Central memory CD8-positive, alpha-beta T cell (primary cell): ENCODE measurements at regions not wholly inside any gene's neighbourhood (a gene's known extent, or its start where the extent isn't known, plus 50 kb on each side); places are given as distances from the start of the nearest gene placed in this dataset.

ENCODE experiments used
- ATAC-seq: fragments of 150-1000 bp; cut with Tn5 transposase; replicated peaks from 2 replicates; pipeline ENCODE4 v1.10.0; 2022; ENCODE audit warnings: mild to moderate bottlenecking, moderate FRiP score, moderate number of reproducible peaks; ENCODE audit not compliant: poor library complexity, severe bottlenecking; ENCODE audit errors: extremely low read depth
- DNase-seq, 2 donors: peaks; one replicate each; pipeline ENCODE4 v3.0.0; 2021; ENCODE audit warnings: low spot score in 2 of 2
- H3K27ac Mint-ChIP-seq: one replicate; pipeline ENCODE4 v1.8.0; 2022; ENCODE audit warnings: low read depth, mild to moderate bottlenecking, moderate library complexity, mixed read lengths
- H3K27me3 Mint-ChIP-seq: one replicate; pipeline ENCODE4 v1.8.0; 2022; ENCODE audit warnings: mixed read lengths
- H3K36me3 Mint-ChIP-seq: one replicate; pipeline ENCODE4 v1.8.0; 2022; ENCODE audit warnings: mild to moderate bottlenecking, moderate library complexity, mixed read lengths; ENCODE audit not compliant: insufficient read depth
- H3K4me1 Mint-ChIP-seq: one replicate; pipeline ENCODE4 v1.8.0; 2022; ENCODE audit warnings: mixed read lengths
- H3K4me3 Mint-ChIP-seq: one replicate; pipeline ENCODE4 v1.8.0; 2022; ENCODE audit warnings: mild to moderate bottlenecking, moderate library complexity, mixed read lengths
- H3K9me3 Mint-ChIP-seq: one replicate; pipeline ENCODE4 v1.8.0; 2022; ENCODE audit warnings: mixed read lengths

DNA sequence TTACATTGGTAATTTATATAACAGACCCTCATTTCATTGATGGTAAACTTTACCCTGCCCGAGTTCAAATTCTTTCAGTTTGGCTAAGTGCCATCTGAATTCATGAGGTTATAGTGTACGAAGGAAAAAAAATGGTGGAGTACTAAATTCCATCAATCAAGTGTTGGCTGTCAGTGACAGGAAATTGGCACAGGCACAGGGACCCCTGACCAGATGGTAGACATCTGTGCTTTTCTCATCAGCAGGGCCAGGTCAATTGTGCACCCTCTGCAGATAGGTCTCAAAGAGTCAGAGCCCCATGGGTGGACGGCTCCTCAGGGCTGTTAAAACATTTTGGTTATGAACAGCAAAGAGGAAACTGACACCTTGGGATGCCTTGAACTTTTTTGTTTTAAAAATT lies 439.2 kb downstream of the SETBP1 start:
- Mint-ChIP-seq H3K27me3 (peaks cover 56% of the 10 kb centered on the region), H3K4me3 (no peak overlapping the region), H3K36me3 (no peaks in the 10 kb centered on the region), H3K4me1 (no peaks in the 10 kb centered on the region), H3K9me3 (no peaks in the 10 kb centered on the region), H3K27ac (no peak overlapping the region)
- DNase-seq (no peak), ATAC-seq (no peak)

GRCh38 chr18:45121146-45121545 lies 440.5 kb downstream of the SETBP1 start:
- no peak overlapping the region for H3K27ac Mint-ChIP-seq
- peaks cover 44% of the 10 kb centered on the region for H3K27me3 Mint-ChIP-seq
- no peak overlapping the region for H3K4me3 Mint-ChIP-seq
- no peaks in the 10 kb centered on the region for H3K9me3 Mint-ChIP-seq
- ATAC-seq (no peak), DNase-seq (no peak)
- no peaks in the 10 kb centered on the region for H3K4me1 Mint-ChIP-seq
- H3K36me3 Mint-ChIP-seq = no peaks in the 10 kb centered on the region

- no peak for DNase-seq
- Mint-ChIP-seq H3K4me1 (no peaks in the 10 kb centered on the region), H3K9me3 (no peaks in the 10 kb centered on the region), H3K27me3 (peaks cover 48% of the 10 kb centered on the region), H3K27ac (no peak overlapping the region), H3K4me3 (no peak overlapping the region), H3K36me3 (no peaks in the 10 kb centered on the region)
- no peak for ATAC-seq
These were observed 441.8 kb downstream of the SETBP1 start for GRCh38 chr18:45122506-45122905.

DNA sequence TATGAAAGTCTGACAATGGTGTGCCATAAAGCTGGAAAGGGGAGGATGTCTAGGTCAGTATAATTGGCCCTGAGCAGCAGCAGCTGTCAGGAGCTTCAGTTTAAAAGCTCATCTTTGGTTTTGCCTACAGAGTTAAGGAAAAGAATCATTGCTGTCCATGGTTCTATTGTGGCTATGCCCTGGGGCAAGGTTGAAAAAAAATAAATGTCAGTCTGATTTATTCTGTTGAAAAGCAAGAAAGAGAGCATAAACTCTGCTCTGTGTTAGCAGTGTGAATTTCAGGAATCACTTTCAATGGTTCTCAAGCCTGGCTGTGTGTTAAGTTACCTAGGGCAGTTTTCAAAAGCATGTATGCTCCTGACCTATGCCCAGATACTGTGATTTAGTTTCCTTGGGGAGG lies 446.7 kb downstream of the SETBP1 start:
- no peak for DNase-seq
- no peaks in the 10 kb centered on the region for H3K36me3 Mint-ChIP-seq
- H3K4me3 Mint-ChIP-seq = no peak overlapping the region
- no peak for ATAC-seq
- no peaks in the 10 kb centered on the region for H3K4me1 Mint-ChIP-seq
- H3K9me3 Mint-ChIP-seq = no peaks in the 10 kb centered on the region
- H3K27me3 Mint-ChIP-seq = peaks cover 44% of the 10 kb centered on the region
- H3K27ac Mint-ChIP-seq = no peak overlapping the region

DNA sequence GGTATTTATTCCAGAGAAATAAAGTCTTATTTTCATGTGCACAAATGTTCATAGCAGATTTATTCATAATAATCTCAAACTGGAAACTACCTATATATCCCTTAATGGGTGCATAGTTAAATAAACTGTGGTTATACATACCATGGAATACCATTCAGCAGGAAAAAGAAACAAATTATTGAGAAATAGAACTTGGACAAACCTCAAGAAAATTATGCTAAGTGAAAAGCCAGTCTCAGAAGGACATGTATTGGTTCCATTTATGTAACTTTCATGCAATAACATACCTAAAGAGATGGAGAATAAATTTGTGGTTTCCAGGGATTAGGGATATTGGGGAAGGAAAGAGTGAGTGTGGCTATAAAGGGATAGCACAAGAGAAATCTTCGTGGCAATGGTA lies 452.6 kb downstream of the SETBP1 start:
- no peak overlapping the region for H3K27ac Mint-ChIP-seq

GRCh38 chr18:45136381-45137086 lies 455.8 kb downstream of the SETBP1 start:
- no peaks in the 10 kb centered on the region for H3K36me3 Mint-ChIP-seq
- DNase-seq (no peak), ATAC-seq (no peak)
- H3K27ac Mint-ChIP-seq = no peak overlapping the region
- H3K4me1 Mint-ChIP-seq = peaks cover 22% of the 10 kb centered on the region
- H3K27me3 Mint-ChIP-seq = no peaks in the 10 kb centered on the region
- no peak overlapping the region for H3K4me3 Mint-ChIP-seq
- no peaks in the 10 kb centered on the region for H3K9me3 Mint-ChIP-seq

More for the DNA sequence above, 452.6 kb downstream of the SETBP1 start:
- no peak overlapping the region for H3K4me3 Mint-ChIP-seq
- H3K27me3 Mint-ChIP-seq = peaks cover 16% of the 10 kb centered on the region
- H3K4me1 Mint-ChIP-seq = peaks cover 9% of the 10 kb centered on the region
- H3K36me3 Mint-ChIP-seq = no peaks in the 10 kb centered on the region
- H3K9me3 Mint-ChIP-seq = no peaks in the 10 kb centered on the region
- no peak for ATAC-seq
- DNase-seq = no peak

DNA sequence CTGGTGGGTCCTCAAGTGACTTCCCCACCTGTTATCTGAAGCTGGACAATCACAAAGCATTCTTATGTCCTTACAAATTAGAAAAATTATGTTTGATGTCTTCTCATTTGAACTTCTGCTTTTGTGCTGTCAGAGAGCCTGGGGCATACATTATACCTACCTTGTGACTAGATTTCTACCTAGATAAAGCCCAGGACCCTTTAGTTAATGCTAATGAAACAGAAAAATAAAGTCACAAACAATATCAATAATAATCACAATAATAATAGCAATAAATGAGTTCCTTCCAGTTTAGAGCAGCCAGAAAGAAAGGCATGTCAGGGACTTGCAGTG lies 456.4 kb downstream of the SETBP1 start:
- H3K9me3 Mint-ChIP-seq = no peaks in the 10 kb centered on the region
- H3K4me3 Mint-ChIP-seq = no peak overlapping the region
- ATAC-seq (no peak), DNase-seq (no peak)
- H3K36me3 Mint-ChIP-seq = no peaks in the 10 kb centered on the region
- no peaks in the 10 kb centered on the region for H3K27me3 Mint-ChIP-seq
- H3K27ac Mint-ChIP-seq = no peak overlapping the region
- peaks cover 22% of the 10 kb centered on the region for H3K4me1 Mint-ChIP-seq

- Mint-ChIP-seq H3K4me3 (no peak overlapping the region), H3K9me3 (no peaks in the 10 kb centered on the region), H3K36me3 (no peaks in the 10 kb centered on the region)
These were observed 458.8 kb downstream of the SETBP1 start for GRCh38 chr18:45139478-45139877.

GRCh38 chr18:45142868-45143267 lies 462.2 kb downstream of the SETBP1 start:
- Mint-ChIP-seq H3K4me3 (no peak overlapping the region), H3K4me1 (peaks cover 13% of the 10 kb centered on the region), H3K36me3 (no peaks in the 10 kb centered on the region), H3K27ac (no peak overlapping the region), H3K27me3 (peaks cover 10% of the 10 kb centered on the region), H3K9me3 (no peaks in the 10 kb centered on the region)
- DNase-seq (no peak), ATAC-seq (no peak)

More at GRCh38 chr18:45139478-45139877, 458.8 kb downstream of the SETBP1 start:
- DNase-seq (no peak), ATAC-seq (peak; percentile 40)
- Mint-ChIP-seq H3K27ac (no peak overlapping the region), H3K27me3 (peaks cover 10% of the 10 kb centered on the region), H3K4me1 (peaks cover 22% of the 10 kb centered on the region)

GRCh38 chr18:45149712-45150111 lies 465.6 kb upstream of the SLC14A2 start:
- DNase-seq (no peak), ATAC-seq (no peak)
- Mint-ChIP-seq H3K27ac (no peak overlapping the region), H3K9me3 (no peaks in the 10 kb centered on the region), H3K4me1 (no peaks in the 10 kb centered on the region), H3K36me3 (peaks cover 2% of the 10 kb centered on the region), H3K27me3 (peaks cover 29% of the 10 kb centered on the region), H3K4me3 (no peak overlapping the region)

DNA sequence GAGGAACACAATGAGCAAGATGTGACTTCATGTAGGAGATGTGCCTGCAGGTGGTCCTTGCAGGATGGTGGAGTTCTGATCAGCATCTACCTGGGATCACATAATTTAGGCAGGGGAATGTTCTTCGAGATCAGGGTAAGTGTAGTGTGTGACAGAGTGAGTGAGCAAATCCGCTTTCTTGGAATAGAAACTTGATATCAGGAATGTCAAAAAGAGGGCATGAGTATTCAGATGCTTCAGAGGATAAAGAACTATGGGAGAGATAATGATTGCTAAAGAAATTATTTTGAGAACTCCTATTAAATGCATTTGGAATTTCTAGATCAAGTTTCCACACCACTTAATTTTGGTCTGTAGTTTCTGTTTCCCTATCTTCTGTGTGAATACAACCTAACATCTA lies 463.6 kb upstream of the SLC14A2 start:
- H3K27ac Mint-ChIP-seq = no peak overlapping the region
- no peaks in the 10 kb centered on the region for H3K9me3 Mint-ChIP-seq
- DNase-seq = no peak
- ATAC-seq = no peak
- H3K27me3 Mint-ChIP-seq = peaks cover 39% of the 10 kb centered on the region
- H3K4me1 Mint-ChIP-seq = no peaks in the 10 kb centered on the region
- H3K4me3 Mint-ChIP-seq = no peak overlapping the region
- H3K36me3 Mint-ChIP-seq = peaks cover 2% of the 10 kb centered on the region

- Mint-ChIP-seq H3K9me3 (no peaks in the 10 kb centered on the region), H3K4me3 (no peak overlapping the region), H3K27ac (no peak overlapping the region), H3K36me3 (peaks cover 2% of the 10 kb centered on the region), H3K27me3 (peaks cover 49% of the 10 kb centered on the region), H3K4me1 (no peaks in the 10 kb centered on the region)
- no peak for ATAC-seq
- DNase-seq = no peak
These were observed 459.8 kb upstream of the SLC14A2 start for GRCh38 chr18:45155526-45155925.

DNA sequence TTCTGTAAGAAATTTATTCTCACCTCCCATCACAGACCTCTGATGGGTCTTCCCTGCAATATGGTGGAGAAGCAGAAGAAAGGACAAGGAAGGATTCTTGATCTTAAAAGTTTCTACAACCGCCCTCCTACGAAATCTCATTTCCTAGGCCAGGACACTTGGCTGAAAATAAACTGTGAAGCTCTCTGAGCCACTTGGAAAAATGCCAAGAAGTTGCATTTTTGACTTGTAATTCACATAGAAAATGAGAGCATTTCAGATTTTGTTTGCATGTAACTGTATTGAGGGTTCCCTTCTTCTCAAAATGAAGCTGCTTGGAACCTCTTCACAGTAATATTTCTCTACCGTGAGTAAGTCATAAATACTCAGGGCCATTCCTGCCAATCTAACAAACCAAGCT lies 458.3 kb upstream of the SLC14A2 start:
- Mint-ChIP-seq H3K4me3 (no peak overlapping the region), H3K9me3 (no peaks in the 10 kb centered on the region), H3K27me3 (peaks cover 45% of the 10 kb centered on the region), H3K4me1 (no peaks in the 10 kb centered on the region), H3K36me3 (peaks cover 3% of the 10 kb centered on the region), H3K27ac (no peak overlapping the region)
- ATAC-seq (no peak), DNase-seq (no peak)
